Hepatocyte (in vitro differentiated cells): ENCODE measurements at regions not wholly inside any gene's neighbourhood (a gene's known extent, or its start where the extent isn't known, plus 50 kb on each side); places are given as distances from the start of the nearest gene placed in this dataset.

Experiments
- DNase-seq: peaks from one replicate; pipeline ENCODE4 v3.0.0-alpha.2; 2016; ENCODE audit warnings: low spot score
- H2AFZ ChIP-seq: fragments of 200-600 bp; sonication (generic); 2 replicates; pipeline ENCODE4 v1.6.0; 2016; ENCODE audit warnings: antibody characterized with exemption, mild to moderate bottlenecking
- H3K27ac ChIP-seq: fragments of 200-600 bp; sonication (generic); 2 replicates; pipeline ENCODE4 v1.5.1; 2016; ENCODE audit warnings: mild to moderate bottlenecking
- H3K27me3 ChIP-seq: fragments of 200-600 bp; sonication (generic); 2 replicates; pipeline ENCODE4 v1.6.1; 2016
- H3K36me3 ChIP-seq: fragments of 200-600 bp; sonication (generic); replicated peaks from 2 replicates; pipeline ENCODE4 v1.5.1; 2016; ENCODE audit warnings: low read depth; ENCODE audit not compliant: insufficient read depth
- H3K4me1 ChIP-seq: fragments of 200-600 bp; sonication (generic); 2 replicates; pipeline ENCODE4 v1.5.1; 2016; ENCODE audit warnings: mild to moderate bottlenecking, moderate library complexity; ENCODE audit not compliant: insufficient read depth
- H3K4me2 ChIP-seq: fragments of 200-600 bp; sonication (generic); 2 replicates; pipeline ENCODE4 v1.6.0; 2016
- H3K4me3 ChIP-seq: fragments of 200-600 bp; sonication (generic); 2 replicates; pipeline ENCODE4 v1.5.1; 2016; ENCODE audit warnings: mild to moderate bottlenecking
- H3K79me2 ChIP-seq: fragments of 200-600 bp; sonication (generic); 2 replicates; pipeline ENCODE4 v1.6.0; 2017; ENCODE audit warnings: mild to moderate bottlenecking
- H3K9me2 ChIP-seq: fragments of 200-600 bp; sonication (generic); replicated peaks from 2 replicates; pipeline ENCODE4 v1.6.0; 2017; ENCODE audit warnings: mild to moderate bottlenecking; ENCODE audit not compliant: insufficient read depth
- H3K9me3 ChIP-seq: fragments of 200-600 bp; sonication (generic); 2 replicates; pipeline ENCODE4 v1.5.1; 2016; ENCODE audit warnings: low read depth, mild to moderate bottlenecking
- H4K20me1 ChIP-seq: fragments of 200-600 bp; sonication (generic); 2 replicates; pipeline ENCODE4 v1.6.0; 2016; ENCODE audit warnings: mild to moderate bottlenecking; ENCODE audit not compliant: insufficient read depth, poor library complexity, severe bottlenecking
- EZH2 ChIP-seq: fragments of 200-600 bp; sonication (generic); IDR thresholded peaks from 2 replicates; pipeline ENCODE4 v1.6.1; 2016; ENCODE audit warnings: antibody characterized with exemption, mild to moderate bottlenecking, borderline replicate concordance
- EZH2phosphoT487 ChIP-seq: fragments of 200-600 bp; sonication (generic); IDR thresholded peaks from one replicate; pipeline ENCODE4 v1.6.1; 2018; ENCODE audit warnings: antibody characterized with exemption, mild to moderate bottlenecking, low read depth, moderate library complexity; ENCODE audit not compliant: unreplicated experiment, severe bottlenecking
- WGBS: methylation state at CpG from one replicate; pipeline ENCODE4 v1.1.6; 2016; ENCODE audit warnings: low lambda C conversion rate; ENCODE audit errors: missing lambda C conversion rate; 5-methylcytosine and 5-hydroxymethylcytosine counted together
- TF ChIP-seq, protein P1 (sequence below): fragments of 200-600 bp; sonication (generic); IDR thresholded peaks from 2 replicates; pipeline ENCODE4 v1.5.1; 2016; ENCODE audit warnings: antibody characterized with exemption, mild to moderate bottlenecking; ENCODE audit not compliant: poor library complexity

DNA sequence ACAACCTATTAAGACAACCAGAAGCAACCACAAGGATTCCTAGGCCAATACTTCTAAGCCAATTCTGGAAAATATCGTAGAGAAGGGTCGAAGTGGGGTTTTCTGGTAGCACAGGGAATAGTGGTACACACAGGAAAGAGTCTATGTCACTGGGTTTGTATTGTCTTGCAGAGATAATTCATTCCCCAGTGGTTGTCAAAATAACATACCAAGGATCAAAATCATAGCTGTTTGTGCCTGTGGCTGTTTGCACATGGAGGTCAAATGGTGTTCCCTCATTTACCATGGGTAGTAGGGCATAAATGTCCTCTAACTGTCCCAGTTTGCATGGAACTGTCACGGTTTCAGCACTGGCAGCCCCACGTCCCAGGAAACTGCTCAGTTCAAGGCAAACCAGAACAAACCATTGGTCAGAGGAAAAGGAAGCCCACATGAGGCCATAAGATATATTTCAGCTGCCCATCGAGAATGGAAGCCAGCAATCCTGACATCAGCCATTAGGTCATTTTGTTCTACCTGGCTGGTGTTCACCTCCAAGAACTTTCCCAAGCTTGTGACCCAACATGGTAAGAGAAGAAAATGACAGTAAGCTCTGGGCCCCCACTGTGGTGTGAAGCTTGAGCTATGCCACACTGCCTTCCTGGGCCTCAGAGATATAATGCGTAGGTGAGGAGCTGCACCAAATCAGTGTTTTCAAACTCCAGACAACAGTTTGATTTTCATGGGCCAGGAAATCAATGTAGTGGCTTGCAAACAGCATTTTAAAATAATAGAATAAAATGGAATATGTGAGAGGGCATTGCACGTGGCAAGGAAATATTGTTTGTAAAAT, 53.9 kb upstream of the NFE2L3 start:
- H3K27ac ChIP-seq = no peak overlapping the region
- WGBS = 94% methylated on average over 7 of the region's 7 CpGs
- no peaks in the 10 kb centered on the region for H3K36me3 ChIP-seq
- TF ChIP-seq EZH2phosphoT487 = no peak
- TF ChIP-seq, protein P1, sequence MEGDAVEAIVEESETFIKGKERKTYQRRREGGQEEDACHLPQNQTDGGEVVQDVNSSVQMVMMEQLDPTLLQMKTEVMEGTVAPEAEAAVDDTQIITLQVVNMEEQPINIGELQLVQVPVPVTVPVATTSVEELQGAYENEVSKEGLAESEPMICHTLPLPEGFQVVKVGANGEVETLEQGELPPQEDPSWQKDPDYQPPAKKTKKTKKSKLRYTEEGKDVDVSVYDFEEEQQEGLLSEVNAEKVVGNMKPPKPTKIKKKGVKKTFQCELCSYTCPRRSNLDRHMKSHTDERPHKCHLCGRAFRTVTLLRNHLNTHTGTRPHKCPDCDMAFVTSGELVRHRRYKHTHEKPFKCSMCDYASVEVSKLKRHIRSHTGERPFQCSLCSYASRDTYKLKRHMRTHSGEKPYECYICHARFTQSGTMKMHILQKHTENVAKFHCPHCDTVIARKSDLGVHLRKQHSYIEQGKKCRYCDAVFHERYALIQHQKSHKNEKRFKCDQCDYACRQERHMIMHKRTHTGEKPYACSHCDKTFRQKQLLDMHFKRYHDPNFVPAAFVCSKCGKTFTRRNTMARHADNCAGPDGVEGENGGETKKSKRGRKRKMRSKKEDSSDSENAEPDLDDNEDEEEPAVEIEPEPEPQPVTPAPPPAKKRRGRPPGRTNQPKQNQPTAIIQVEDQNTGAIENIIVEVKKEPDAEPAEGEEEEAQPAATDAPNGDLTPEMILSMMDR = no peak
- TF ChIP-seq EZH2 = no peak
- no peaks in the 10 kb centered on the region for H3K79me2 ChIP-seq
- H3K4me1 ChIP-seq = no peaks in the 10 kb centered on the region
- no peak for DNase-seq
- no peak overlapping the region for H2AFZ ChIP-seq
- no peak overlapping the region for H3K4me3 ChIP-seq
- no peaks in the 10 kb centered on the region for H4K20me1 ChIP-seq
- H3K4me2 ChIP-seq = no peak overlapping the region
- no peaks in the 10 kb centered on the region for H3K9me3 ChIP-seq
- no peaks in the 10 kb centered on the region for H3K9me2 ChIP-seq
- no peaks in the 10 kb centered on the region for H3K27me3 ChIP-seq

DNA sequence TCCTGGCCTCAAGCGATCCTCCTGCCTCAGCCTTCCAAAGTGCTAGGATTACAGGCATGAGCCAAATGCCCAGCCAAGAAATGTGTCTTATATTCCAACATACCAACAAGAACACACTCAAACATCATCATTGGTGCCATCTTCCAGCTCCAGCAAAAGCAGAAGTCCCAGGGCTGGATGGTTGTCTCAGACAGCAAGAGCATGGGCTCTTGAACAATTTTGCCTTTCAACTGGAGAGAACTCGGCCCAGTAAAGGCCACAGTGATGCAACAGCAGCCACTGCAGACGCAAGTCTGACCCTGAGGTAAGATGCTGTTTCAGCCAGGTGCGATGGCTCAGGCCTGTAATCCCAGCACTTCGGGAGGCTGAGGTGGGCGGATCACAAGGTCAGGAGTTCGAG, 52.8 kb upstream of the NFE2L3 start:
- TF ChIP-seq EZH2phosphoT487 (no peak), EZH2 (no peak)
- TF ChIP-seq, protein P1 = no peak
- DNase-seq = no peak

DNA sequence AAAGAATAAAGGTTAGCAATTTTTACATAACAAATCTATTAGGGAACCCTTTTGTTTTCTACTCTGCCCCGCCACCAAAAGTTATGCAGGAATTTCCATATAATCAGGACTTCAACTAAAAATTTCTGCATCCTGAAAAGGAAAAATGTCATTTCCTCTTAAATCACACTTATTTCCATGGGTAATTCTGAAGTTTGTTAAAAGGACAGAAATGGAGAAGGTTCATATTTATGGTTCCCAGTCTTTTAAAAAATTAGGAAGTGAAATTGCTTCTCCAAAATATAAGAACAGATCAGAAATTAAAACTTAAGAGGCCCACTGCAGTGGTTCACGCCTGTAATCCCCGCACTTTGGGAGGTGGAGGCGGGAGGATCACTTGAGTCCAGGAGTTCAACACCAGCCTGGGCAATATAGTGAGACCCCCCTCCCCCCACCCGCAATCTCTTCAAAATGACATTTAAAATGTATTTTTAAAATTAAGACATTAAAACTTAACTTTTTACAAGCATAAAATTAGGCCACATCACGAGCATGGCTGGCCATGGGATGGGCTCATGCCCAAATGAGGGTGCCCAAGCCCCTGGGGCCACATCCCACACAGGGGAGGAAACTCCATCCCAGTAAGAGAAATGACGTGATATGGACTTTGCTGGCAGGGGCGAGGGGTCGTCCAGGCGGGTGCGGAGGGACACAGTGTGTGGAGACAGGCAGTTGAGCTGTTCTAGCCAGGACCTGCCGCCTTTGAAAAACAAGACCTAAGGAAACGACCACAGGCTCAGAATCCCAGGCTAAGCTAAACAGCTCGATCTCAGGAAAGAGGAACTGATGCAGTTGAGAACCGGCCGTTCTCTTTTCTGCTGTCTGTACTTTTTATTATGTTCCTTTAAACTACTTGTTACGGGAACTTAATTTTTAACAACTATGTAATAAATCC, 51.3 kb upstream of the NFE2L3 start:
- Histone ChIP-seq H3K4me1 (no peaks in the 10 kb centered on the region), H3K4me2 (no peak overlapping the region), H4K20me1 (no peaks in the 10 kb centered on the region), H3K9me2 (no peaks in the 10 kb centered on the region), H3K9me3 (no peaks in the 10 kb centered on the region), H3K27me3 (no peaks in the 10 kb centered on the region), H3K79me2 (no peaks in the 10 kb centered on the region), H3K4me3 (no peak overlapping the region), H3K27ac (no peak overlapping the region), H3K36me3 (no peaks in the 10 kb centered on the region), H2AFZ (no peak overlapping the region)
- no peak for DNase-seq
- TF ChIP-seq EZH2 (no peak), EZH2phosphoT487 (no peak)
- TF ChIP-seq, protein P1 = no peak
- WGBS = 86% methylated on average over 17 of the region's 17 CpGs

More for the DNA sequence above, 52.8 kb upstream of the NFE2L3 start:
- H3K9me2 ChIP-seq = no peaks in the 10 kb centered on the region
- no peak overlapping the region for H2AFZ ChIP-seq
- WGBS = 98% methylated on average over 7 of the region's 7 CpGs
- H3K9me3 ChIP-seq = no peaks in the 10 kb centered on the region
- H3K36me3 ChIP-seq = no peaks in the 10 kb centered on the region
- no peaks in the 10 kb centered on the region for H3K27me3 ChIP-seq
- H4K20me1 ChIP-seq = no peaks in the 10 kb centered on the region
- no peak overlapping the region for H3K4me2 ChIP-seq
- no peak overlapping the region for H3K27ac ChIP-seq
- H3K4me3 ChIP-seq = no peak overlapping the region
- no peaks in the 10 kb centered on the region for H3K4me1 ChIP-seq
- no peaks in the 10 kb centered on the region for H3K79me2 ChIP-seq
